ENCODE measurements at regions not wholly inside any gene's neighbourhood (a gene's known extent, or its start where the extent isn't known, plus 50 kb on each side); places are given as distances from the start of the nearest gene placed in this dataset.
A peak's percentile ranks its signal among the peaks of the same experiment; 100 is the strongest.

- TF ChIP-seq POLR2AphosphoS5 (IDR thresholded peaks at IDR 0.05; ENCODE audit: insufficient read depth in 1 of 2, low read depth in 1 of 2) (peak in 1 of 2 donors; percentile 44), CTCF (IDR thresholded peaks at IDR 0.05) (no peak)
Measured at GRCh38 chr6:8633762-8634161, 198.4 kb upstream of the SLC35B3 start.

Data from vagina (tissue), 2 donors.